HL-60 (cell line): ENCODE measurements at regions not wholly inside any gene's neighbourhood (a gene's known extent, or its start where the extent isn't known, plus 50 kb on each side); places are given as distances from the start of the nearest gene placed in this dataset.

Source experiments
- DNase-seq, 2 experiments: peaks; one replicate each; pipeline ENCODE4 v3.0.0-alpha.2; 2010 to 2020; ENCODE audit warnings: low read depth in 1 of 2, low spot score in 1 of 2
- H3K27ac ChIP-seq: fragments of 250-450 bp; sonication (Bioruptor Pico); replicated peaks from 2 replicates; pipeline ENCODE4 v1.5.1; 2020; ENCODE audit warnings: mild to moderate bottlenecking, moderate library complexity
- H3K27me3 ChIP-seq: fragments of 250-450 bp; sonication (Bioruptor Pico); 2 replicates; pipeline ENCODE4 v1.5.1; 2021; ENCODE audit warnings: mild to moderate bottlenecking, moderate library complexity; ENCODE audit not compliant: insufficient read depth, poor library complexity, severe bottlenecking
- H3K4me3 ChIP-seq: replicated peaks from 2 replicates; pipeline ENCODE4 v1.5.1; 2011; ENCODE audit warnings: mild to moderate bottlenecking, control low read depth, low read length; ENCODE audit not compliant: insufficient read depth
- CTCF ChIP-seq: IDR thresholded peaks from one replicate; pipeline ENCODE4 v1.5.1; 2011; ENCODE audit warnings: low read length, control low read depth, inconsistent platforms; ENCODE audit not compliant: insufficient read depth
- GABPA ChIP-seq: IDR thresholded peaks from 2 replicates; pipeline ENCODE4 v1.6.1; 2012; ENCODE audit warnings: low read depth
- POLR2AphosphoS5 ChIP-seq: IDR thresholded peaks from 2 replicates; pipeline ENCODE4 v1.6.1; 2012; ENCODE audit warnings: low read depth
- REST ChIP-seq: IDR thresholded peaks from 2 replicates; pipeline ENCODE4 v1.6.1; 2012; ENCODE audit warnings: low read depth; ENCODE audit not compliant: insufficient replicate concordance
- SPI1 ChIP-seq: IDR thresholded peaks from 2 replicates; pipeline ENCODE4 v1.6.1; 2012; ENCODE audit warnings: low read depth, mild to moderate bottlenecking, borderline replicate concordance

- TF ChIP-seq REST: no peak
- TF ChIP-seq CTCF: no peak
- TF ChIP-seq SPI1: no peak
- no peak for TF ChIP-seq POLR2AphosphoS5
- no peak for TF ChIP-seq GABPA
- no peak overlapping the region for H3K4me3 ChIP-seq
- no peaks in the 10 kb centered on the region for H3K27me3 ChIP-seq
- H3K27ac ChIP-seq: no peak overlapping the region
- no peak for DNase-seq
These were observed 315.1 kb downstream of the RDH14 start for GRCh38 chr2:18245375-18245774.

- no peaks in the 10 kb centered on the region for H3K27me3 ChIP-seq
- no peak for DNase-seq
- H3K27ac ChIP-seq: no peak overlapping the region
- no peak overlapping the region for H3K4me3 ChIP-seq
- no peak for TF ChIP-seq GABPA
- no peak for TF ChIP-seq REST
- TF ChIP-seq POLR2AphosphoS5: no peak
- no peak for TF ChIP-seq SPI1
- no peak for TF ChIP-seq CTCF
These were observed 315.6 kb downstream of the RDH14 start for GRCh38 chr2:18244845-18245244.

GRCh38 chr2:18243816-18244215, 316.6 kb downstream of the RDH14 start:
- TF ChIP-seq POLR2AphosphoS5 (no peak), CTCF (no peak), GABPA (no peak), REST (no peak), SPI1 (no peak)
- H3K27me3 ChIP-seq: no peaks in the 10 kb centered on the region
- no peak overlapping the region for H3K4me3 ChIP-seq
- H3K27ac ChIP-seq: no peak overlapping the region
- no peak for DNase-seq
